ENCODE measurements at regions not wholly inside any gene's neighbourhood (a gene's known extent, or its start where the extent isn't known, plus 50 kb on each side); places are given as distances from the start of the nearest gene placed in this dataset.

- Mint-ChIP-seq H3K4me1 (ENCODE audit: unreplicated experiment) (peaks cover 9% of the 10 kb centered on the region), H3K27me3 (ENCODE audit: unreplicated experiment) (no peaks in the 10 kb centered on the region), H3K36me3 (ENCODE audit: unreplicated experiment) (no peaks in the 10 kb centered on the region), H3K4me3 (ENCODE audit: unreplicated experiment) (no peak overlapping the region), H3K27ac (ENCODE audit: unreplicated experiment) (no peak overlapping the region), H3K9me3 (ENCODE audit: unreplicated experiment) (no peaks in the 10 kb centered on the region)
- no peak for DNase-seq (ENCODE audit: extremely low spot score, unreplicated experiment)
- no peak for TF ChIP-seq CTCF (IDR thresholded peaks at IDR 0.05)
Measured at GRCh38 chr4:185903205-185903604, 91.2 kb upstream of the SORBS2 start.

GRCh38 chr4:185904381-185904780 lies 92.4 kb upstream of the SORBS2 start:
- no peaks in the 10 kb centered on the region for H3K36me3 Mint-ChIP-seq (ENCODE audit: unreplicated experiment)
- peaks cover 7% of the 10 kb centered on the region for H3K4me1 Mint-ChIP-seq (ENCODE audit: unreplicated experiment)
- H3K9me3 Mint-ChIP-seq (ENCODE audit: unreplicated experiment), result no peaks in the 10 kb centered on the region
- no peak for TF ChIP-seq CTCF (IDR thresholded peaks at IDR 0.05)
- no peak overlapping the region for H3K4me3 Mint-ChIP-seq (ENCODE audit: unreplicated experiment)
- no peak for DNase-seq (ENCODE audit: extremely low spot score, unreplicated experiment)
- no peak overlapping the region for H3K27ac Mint-ChIP-seq (ENCODE audit: unreplicated experiment)
- H3K27me3 Mint-ChIP-seq (ENCODE audit: unreplicated experiment), result no peaks in the 10 kb centered on the region

- H3K27ac Mint-ChIP-seq (ENCODE audit: unreplicated experiment), result peak overlapping the region; percentile 45
- H3K4me3 Mint-ChIP-seq (ENCODE audit: unreplicated experiment), result no peak overlapping the region
- DNase-seq (ENCODE audit: extremely low spot score, unreplicated experiment), result no peak
- peaks cover 44% of the 10 kb centered on the region for H3K4me1 Mint-ChIP-seq (ENCODE audit: unreplicated experiment)
- H3K27me3 Mint-ChIP-seq (ENCODE audit: unreplicated experiment), result no peaks in the 10 kb centered on the region
- H3K36me3 Mint-ChIP-seq (ENCODE audit: unreplicated experiment), result no peaks in the 10 kb centered on the region
- no peaks in the 10 kb centered on the region for H3K9me3 Mint-ChIP-seq (ENCODE audit: unreplicated experiment)
- no peak for TF ChIP-seq CTCF (IDR thresholded peaks at IDR 0.05)
Measured at GRCh38 chr4:185909972-185910371, 98.0 kb upstream of the SORBS2 start.

- Mint-ChIP-seq H3K27me3 (ENCODE audit: unreplicated experiment) (no peaks in the 10 kb centered on the region), H3K27ac (ENCODE audit: unreplicated experiment) (peak overlapping the region; percentile 53), H3K4me3 (ENCODE audit: unreplicated experiment) (no peak overlapping the region), H3K9me3 (ENCODE audit: unreplicated experiment) (no peaks in the 10 kb centered on the region), H3K4me1 (ENCODE audit: unreplicated experiment) (peaks cover 48% of the 10 kb centered on the region), H3K36me3 (ENCODE audit: unreplicated experiment) (no peaks in the 10 kb centered on the region)
- TF ChIP-seq CTCF (IDR thresholded peaks at IDR 0.05), result no peak
- DNase-seq (ENCODE audit: extremely low spot score, unreplicated experiment), result no peak
Measured at GRCh38 chr4:185911556-185912064, 99.6 kb upstream of the SORBS2 start.

GRCh38 chr4:185912779-185913178 lies 100.8 kb upstream of the SORBS2 start:
- H3K4me3 Mint-ChIP-seq (ENCODE audit: unreplicated experiment), result no peak overlapping the region
- peaks cover 48% of the 10 kb centered on the region for H3K4me1 Mint-ChIP-seq (ENCODE audit: unreplicated experiment)
- no peaks in the 10 kb centered on the region for H3K27me3 Mint-ChIP-seq (ENCODE audit: unreplicated experiment)
- peak overlapping the region; percentile 53 for H3K27ac Mint-ChIP-seq (ENCODE audit: unreplicated experiment)
- no peaks in the 10 kb centered on the region for H3K9me3 Mint-ChIP-seq (ENCODE audit: unreplicated experiment)
- no peak for DNase-seq (ENCODE audit: extremely low spot score, unreplicated experiment)
- H3K36me3 Mint-ChIP-seq (ENCODE audit: unreplicated experiment), result no peaks in the 10 kb centered on the region
- no peak for TF ChIP-seq CTCF (IDR thresholded peaks at IDR 0.05)
